Liver (tissue), 8 donors: ENCODE measurements at regions not wholly inside any gene's neighbourhood (a gene's known extent, or its start where the extent isn't known, plus 50 kb on each side); places are given as distances from the start of the nearest gene placed in this dataset.

Experiments
- DNase-seq: peaks from one replicate; pipeline ENCODE4 v3.0.0-alpha.2; 2017; ENCODE audit warnings: low spot score
- H3K27ac ChIP-seq, 2 donors: one replicate each; pipeline ENCODE4 v1.7.0; 2013; ENCODE audit warnings: inconsistent platforms in 2 of 2, low read length in 2 of 2, control low read depth in 1 of 2, low read depth in 1 of 2, mild to moderate bottlenecking in 1 of 2
- H3K27me3 ChIP-seq, 4 donors: one replicate each; pipeline versions ENCODE4 v1.6.1 to v1.7.0; 2013; ENCODE audit warnings: low read length in 3 of 4, inconsistent platforms in 1 of 4, mild to moderate bottlenecking in 1 of 4, moderate library complexity in 1 of 4; ENCODE audit not compliant: control insufficient read depth in 4 of 4, insufficient read depth in 4 of 4
- H3K36me3 ChIP-seq, 4 donors: one replicate each; pipeline versions ENCODE4 v1.6.1 to v1.7.0; 2013; ENCODE audit warnings: low read length in 3 of 4, mild to moderate bottlenecking in 3 of 4, low read depth in 1 of 4, moderate library complexity in 1 of 4; ENCODE audit not compliant: control insufficient read depth in 4 of 4, insufficient read depth in 3 of 4
- H3K4me1 ChIP-seq, 4 donors: one replicate each; pipeline versions ENCODE4 v1.6.1 to v1.7.0; 2013; ENCODE audit warnings: low read length in 3 of 4, mild to moderate bottlenecking in 3 of 4, moderate library complexity in 1 of 4; ENCODE audit not compliant: control insufficient read depth in 4 of 4, insufficient read depth in 4 of 4
- H3K4me3 ChIP-seq, 3 donors: one replicate each; pipeline versions ENCODE4 v1.6.1 to v1.7.0; 2013; ENCODE audit warnings: low read length in 3 of 3, control low read depth in 1 of 3, low read depth in 1 of 3, mild to moderate bottlenecking in 1 of 3
- H3K9ac ChIP-seq, 2 donors: one replicate each; pipeline ENCODE4 v1.7.0; 2013; ENCODE audit warnings: low read length in 2 of 2, mild to moderate bottlenecking in 2 of 2, moderate library complexity in 2 of 2, control low read depth in 1 of 2, low read depth in 1 of 2
- H3K9me3 ChIP-seq, 4 donors: one replicate each; pipeline versions ENCODE4 v1.6.1 to v1.7.0; 2013; ENCODE audit warnings: low read length in 3 of 4; ENCODE audit not compliant: control insufficient read depth in 4 of 4
- ATF3 ChIP-seq: IDR thresholded peaks from 2 replicates; pipeline ENCODE4 v1.6.1; 2016; ENCODE audit warnings: antibody characterized with exemption
- CTCF ChIP-seq: fragments of 150-350 bp; IDR thresholded peaks from 2 replicates; pipeline ENCODE4 v1.5.1; 2017; ENCODE audit warnings: improper control_type of control experiment, low read depth, low read length; ENCODE audit not compliant: missing input control
- EGR1 ChIP-seq, 2 donors: IDR thresholded peaks; 2 replicates each; pipeline ENCODE4 v1.6.1; 2016 to 2018; ENCODE audit warnings: antibody characterized with exemption in 2 of 2, low read depth in 2 of 2
- FOXA1 ChIP-seq: IDR thresholded peaks from 2 replicates; pipeline ENCODE4 v1.6.1; 2016; ENCODE audit warnings: antibody characterized with exemption
- FOXA2 ChIP-seq: IDR thresholded peaks from 2 replicates; pipeline ENCODE4 v1.6.1; 2016; ENCODE audit warnings: antibody characterized with exemption
- GABPA ChIP-seq, 2 donors: IDR thresholded peaks in 1 of 2; conservative IDR thresholded peaks in 1 of 2; 2 replicates each; pipeline ENCODE4 v1.6.1; 2016; ENCODE audit warnings: antibody characterized with exemption in 2 of 2, mild to moderate bottlenecking in 1 of 2, moderate library complexity in 1 of 2
- HNF4A ChIP-seq, 2 donors: conservative IDR thresholded peaks; 2 replicates each; pipeline ENCODE4 v1.6.1; 2016; ENCODE audit warnings: antibody characterized with exemption in 2 of 2, mild to moderate bottlenecking in 2 of 2
- HNF4G ChIP-seq: IDR thresholded peaks from 2 replicates; pipeline ENCODE4 v1.6.1; 2016; ENCODE audit warnings: antibody characterized with exemption
- MAX ChIP-seq: IDR thresholded peaks from 2 replicates; pipeline ENCODE4 v1.6.1; 2016; ENCODE audit warnings: antibody characterized with exemption
- NR2F2 ChIP-seq: IDR thresholded peaks from 2 replicates; pipeline ENCODE4 v1.6.1; 2016; ENCODE audit warnings: antibody characterized with exemption
- RAD21 ChIP-seq, 2 donors: IDR thresholded peaks; 2 replicates each; pipeline ENCODE4 v1.6.1; 2016; ENCODE audit warnings: antibody characterized with exemption in 2 of 2, mild to moderate bottlenecking in 2 of 2
- REST ChIP-seq: IDR thresholded peaks from 2 replicates; pipeline ENCODE4 v1.6.1; 2016; ENCODE audit warnings: antibody characterized with exemption, mild to moderate bottlenecking
- RXRA ChIP-seq, 2 donors: IDR thresholded peaks; 2 replicates each; pipeline ENCODE4 v1.6.1; 2017 to 2018; ENCODE audit warnings: antibody characterized with exemption in 2 of 2, mild to moderate bottlenecking in 1 of 2
- SP1 ChIP-seq: IDR thresholded peaks from 2 replicates; pipeline ENCODE4 v1.6.1; 2018; ENCODE audit warnings: antibody characterized with exemption, mild to moderate bottlenecking
- TAF1 ChIP-seq: conservative IDR thresholded peaks from 2 replicates; pipeline ENCODE4 v1.6.1; 2016; ENCODE audit warnings: antibody characterized with exemption, mild to moderate bottlenecking
- YY1 ChIP-seq: IDR thresholded peaks from 2 replicates; pipeline ENCODE4 v1.6.1; 2016; ENCODE audit warnings: antibody characterized with exemption, mild to moderate bottlenecking
- ZBTB33 ChIP-seq: IDR thresholded peaks from 2 replicates; pipeline ENCODE4 v1.6.1; 2016; ENCODE audit warnings: antibody characterized with exemption
- WGBS: extraction: QIAGEN DNeasy Blood & Tissue Kit; methylation state at CpG from one replicate; pipeline ENCODE4 v1.1.7; 2013; 5-methylcytosine and 5-hydroxymethylcytosine counted together
- donor health status: healthy.
- donor health status: healthy.
- donor health status: healthy.
- donor health status: healthy.
- donor health status: healthy.

GRCh38 chr6:14713966-14714631 is 531.8 kb upstream of the JARID2 start:
- Histone ChIP-seq H3K36me3 (no peaks in the 10 kb centered on the region), H3K4me3 (no peak overlapping the region), H3K9me3 (no peaks in the 10 kb centered on the region), H3K4me1 (no peaks in the 10 kb centered on the region), H3K9ac (no peak overlapping the region), H3K27ac (no peak overlapping the region), H3K27me3 (no peaks in the 10 kb centered on the region)
- TF ChIP-seq RAD21 (IDR thresholded peaks at IDR 0.05) (no peak), HNF4G (no peak), RXRA (IDR thresholded peaks at IDR 0.05) (no peak), YY1 (no peak), GABPA (IDR thresholded peaks at IDR 0.05 in 1 of 2, conservative IDR thresholded peaks at IDR 0.05 in 1 of 2) (no peak), FOXA1 (no peak), ZBTB33 (no peak), EGR1 (IDR thresholded peaks at IDR 0.05; ENCODE audit: low read depth in 2 of 2) (no peak), TAF1 (no peak), HNF4A (conservative IDR thresholded peaks at IDR 0.05) (no peak), REST (no peak), SP1 (no peak), FOXA2 (no peak), MAX (no peak), ATF3 (no peak), NR2F2 (no peak), CTCF (no peak)
- WGBS, result 87% methylated on average over 3 of the region's 3 CpGs
- no peak for DNase-seq
